Stimulated activated naive B cell treated with anti-CD40 and anti-IgM and Interleukin-4, amounts not matched to agents 10 μg/mL and 1 μg/mL and 100 μg/mL, for 72 hours (primary cell): ENCODE measurements at regions not wholly inside any gene's neighbourhood (a gene's known extent, or its start where the extent isn't known, plus 50 kb on each side); places are given as distances from the start of the nearest gene placed in this dataset.
A peak's percentile ranks its signal among the peaks of the same experiment; 100 is the strongest.
"Not testable (repeated sequence)": the region's sequence is repeated elsewhere in the genome, so short reads cannot be mapped to it uniquely, and the experiment has no call there.

ENCODE experiments used
- ATAC-seq, 2 donors: fragments of 150-1000 bp; cut with Tn5 transposase; replicated peaks; 2 replicates each; pipeline ENCODE4 v1.10.0; 2021; ENCODE audit warnings: moderate library complexity in 1 of 2
- DNase-seq: peaks from one replicate; pipeline ENCODE4 v3.0.0; 2021
- H3K27ac Mint-ChIP-seq: one replicate; pipeline ENCODE4 v1.8.0; 2022; ENCODE audit warnings: mild to moderate bottlenecking, mixed read lengths
- H3K27me3 Mint-ChIP-seq, 2 donors: one replicate each; pipeline ENCODE4 v1.8.0; 2022; ENCODE audit warnings: mixed read lengths in 2 of 2
- H3K36me3 Mint-ChIP-seq, 2 donors: one replicate each; pipeline ENCODE4 v1.8.0; 2022; ENCODE audit warnings: mixed read lengths in 2 of 2, mild to moderate bottlenecking in 1 of 2
- H3K4me1 Mint-ChIP-seq, 2 donors: one replicate each; pipeline ENCODE4 v1.8.0; 2022; ENCODE audit warnings: mixed read lengths in 2 of 2, mild to moderate bottlenecking in 1 of 2
- H3K4me3 Mint-ChIP-seq, 2 donors: one replicate each; pipeline ENCODE4 v1.8.0; 2022; ENCODE audit warnings: mild to moderate bottlenecking in 2 of 2, mixed read lengths in 2 of 2, moderate library complexity in 1 of 2
- H3K9me3 Mint-ChIP-seq, 2 donors: one replicate each; pipeline ENCODE4 v1.8.0; 2022; ENCODE audit warnings: mixed read lengths in 2 of 2, mild to moderate bottlenecking in 1 of 2

DNA sequence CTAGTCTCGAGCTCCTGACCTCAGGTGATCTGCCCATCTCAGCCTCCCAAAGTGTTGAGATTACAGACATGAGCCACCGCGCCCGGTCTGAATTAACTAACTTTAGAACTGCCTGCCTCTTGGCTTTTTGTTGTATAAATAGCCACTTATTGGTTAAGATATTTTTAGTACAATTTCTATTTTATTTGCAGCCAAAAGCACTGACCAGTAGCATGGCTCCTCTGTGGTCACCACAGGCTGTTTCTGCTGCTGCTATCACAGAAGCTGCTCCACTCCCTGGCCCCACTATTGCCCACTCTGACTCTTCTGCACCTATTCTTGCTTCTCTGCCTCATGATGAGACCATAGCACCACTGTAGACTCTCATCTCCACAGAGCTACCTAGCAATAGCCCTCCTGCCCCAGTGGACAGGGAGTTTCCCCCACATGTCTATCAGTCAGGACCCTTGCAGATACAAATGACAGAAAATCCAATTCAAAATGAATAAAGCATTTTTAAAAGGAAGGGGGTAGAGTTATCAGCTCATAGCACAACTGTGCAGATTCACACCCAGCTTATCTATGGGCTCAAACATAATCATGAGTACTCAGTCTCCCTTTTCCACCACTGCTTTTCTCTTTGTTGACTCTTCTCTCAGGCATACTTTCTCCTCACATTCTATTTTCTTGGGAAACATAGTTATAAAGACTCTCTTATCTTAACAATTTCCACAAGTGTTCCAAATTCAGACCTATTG is 151.8 kb upstream of the EPB41L4A start:
- ATAC-seq (no peak), DNase-seq (no peak)
- Mint-ChIP-seq H3K27ac (no peak overlapping the region), H3K4me1 (no peaks in the 10 kb centered on the region), H3K9me3 (peaks cover 0 to 1% of the 10 kb centered on the region in 2 donors), H3K36me3 (peaks cover 0 to 1% of the 10 kb centered on the region in 2 donors), H3K4me3 (no peak overlapping the region), H3K27me3 (peaks cover 20 to 39% of the 10 kb centered on the region in 2 donors)

- H3K27me3 Mint-ChIP-seq, result peaks cover 14 to 31% of the 10 kb centered on the region in 2 donors
- DNase-seq (no peak), ATAC-seq (no peak)
- H3K27ac Mint-ChIP-seq, result no peak overlapping the region
- H3K9me3 Mint-ChIP-seq, result no peaks in the 10 kb centered on the region
- H3K36me3 Mint-ChIP-seq, result no peaks in the 10 kb centered on the region
- no peak overlapping the region for H3K4me3 Mint-ChIP-seq
- H3K4me1 Mint-ChIP-seq, result no peaks in the 10 kb centered on the region
Observed at GRCh38 chr5:112573441-112573840, 154.4 kb upstream of the EPB41L4A start.

DNA sequence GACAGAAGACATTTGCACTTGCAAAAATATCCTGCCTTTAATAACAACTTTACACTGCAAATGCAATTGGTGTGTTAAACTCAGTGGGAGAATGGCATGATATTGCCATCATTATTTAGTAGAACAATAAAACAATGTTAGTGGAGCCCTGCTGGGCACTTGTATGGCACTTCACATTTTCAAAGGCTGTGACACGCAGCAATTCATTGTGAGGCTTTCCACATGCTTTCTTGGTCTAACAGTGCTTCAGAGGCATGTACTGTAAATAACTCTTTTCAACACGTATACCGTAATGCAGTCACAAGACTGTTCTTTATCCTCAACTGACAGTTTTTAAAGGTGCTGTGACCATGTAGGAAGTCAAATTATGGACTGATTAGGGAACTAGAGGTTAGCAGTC is 155.5 kb upstream of the EPB41L4A start:
- H3K9me3 Mint-ChIP-seq, result no peaks in the 10 kb centered on the region
- H3K27ac Mint-ChIP-seq, result no peak overlapping the region
- no peak overlapping the region for H3K4me3 Mint-ChIP-seq
- H3K27me3 Mint-ChIP-seq, result peaks cover 11 to 30% of the 10 kb centered on the region in 2 donors
- no peaks in the 10 kb centered on the region for H3K4me1 Mint-ChIP-seq
- DNase-seq, result no peak
- no peaks in the 10 kb centered on the region for H3K36me3 Mint-ChIP-seq
- ATAC-seq, result no peak

DNA sequence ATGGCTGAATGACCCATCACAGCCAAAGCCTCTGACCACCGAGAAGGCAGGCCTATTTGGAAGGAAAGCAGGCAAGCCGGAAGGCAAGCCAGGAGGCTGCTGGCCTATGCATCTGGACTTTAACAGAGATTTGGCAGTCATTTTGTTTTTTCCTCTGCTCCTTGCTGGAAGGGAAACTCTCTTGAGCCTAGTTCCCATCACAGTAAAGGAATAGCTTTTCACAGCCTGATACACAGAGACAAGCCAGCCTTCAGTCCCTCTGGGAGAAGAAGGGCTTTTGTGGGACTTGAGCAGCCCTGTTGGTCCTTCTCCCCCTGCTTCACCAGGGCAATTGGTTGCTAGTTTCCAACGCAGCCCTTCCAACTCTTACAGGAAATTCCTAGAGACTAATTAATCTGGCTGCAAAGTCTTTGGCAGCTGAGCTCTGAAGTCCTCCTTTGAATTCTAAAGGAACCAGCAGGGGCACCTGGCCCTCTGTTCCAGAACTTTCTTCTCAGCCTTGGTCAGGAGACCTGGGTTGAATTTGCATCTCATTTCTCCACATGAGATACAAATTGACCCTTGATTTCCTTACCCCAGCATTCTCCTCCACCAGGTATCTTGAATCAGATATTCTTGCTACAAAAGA is 157.3 kb upstream of the EPB41L4A start:
- no peak overlapping the region for H3K27ac Mint-ChIP-seq
- H3K27me3 Mint-ChIP-seq, result peaks cover 4 to 30% of the 10 kb centered on the region in 2 donors
- no peaks in the 10 kb centered on the region for H3K9me3 Mint-ChIP-seq

DNA sequence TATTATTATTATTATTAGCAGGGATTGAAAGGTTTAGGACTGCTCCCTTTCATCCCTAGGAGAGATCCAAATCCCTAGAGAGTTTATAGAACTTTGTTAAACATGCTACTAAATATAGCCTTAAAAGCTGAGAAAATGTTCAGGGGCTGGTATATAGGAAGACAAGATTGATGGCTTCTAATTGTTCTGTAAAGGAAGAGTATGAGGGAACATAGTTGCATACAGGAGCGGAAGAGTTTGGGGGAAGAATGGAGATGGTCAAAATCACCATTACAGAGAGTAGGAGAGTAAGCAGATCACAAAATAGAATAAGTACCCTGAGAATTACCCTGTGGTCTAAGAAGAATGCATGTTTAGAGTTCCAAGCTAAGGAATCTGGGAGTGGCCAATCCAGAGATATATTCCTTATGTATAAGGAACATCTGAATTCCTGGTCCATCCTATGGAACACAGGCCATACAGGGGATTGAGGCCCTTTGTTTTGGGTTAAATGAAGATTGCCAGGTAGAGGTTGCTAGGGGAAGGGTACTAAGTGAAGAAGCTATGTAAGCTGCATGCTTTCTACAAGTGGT is 158.0 kb upstream of the APC start:
- H3K27me3 Mint-ChIP-seq, result peaks cover 0 to 8% of the 10 kb centered on the region in 2 donors
- no peak for DNase-seq
- H3K36me3 Mint-ChIP-seq, result no peaks in the 10 kb centered on the region
- H3K4me3 Mint-ChIP-seq, result no peak overlapping the region
- H3K27ac Mint-ChIP-seq, result no peak overlapping the region
- ATAC-seq, result no peak
- no peaks in the 10 kb centered on the region for H3K9me3 Mint-ChIP-seq
- no peaks in the 10 kb centered on the region for H3K4me1 Mint-ChIP-seq

More for the DNA sequence above, 157.3 kb upstream of the EPB41L4A start:
- Mint-ChIP-seq H3K4me1 (no peaks in the 10 kb centered on the region), H3K36me3 (no peaks in the 10 kb centered on the region), H3K4me3 (no peak overlapping the region)
- no peak for DNase-seq
- no peak for ATAC-seq

- Mint-ChIP-seq H3K27me3 (peaks cover 16 to 24% of the 10 kb centered on the region in 2 donors), H3K4me3 (no peak overlapping the region), H3K36me3 (no peaks in the 10 kb centered on the region), H3K4me1 (peaks cover 7 to 9% of the 10 kb centered on the region in 2 donors), H3K27ac (no peak overlapping the region), H3K9me3 (peaks cover 0 to 1% of the 10 kb centered on the region in 2 donors)
- no peak for ATAC-seq
- DNase-seq, result no peak
Observed at GRCh38 chr5:112581811-112582320, 155.8 kb upstream of the APC start.

- Mint-ChIP-seq H3K27me3 (peaks cover 21 to 26% of the 10 kb centered on the region in 2 donors), H3K36me3 (no peaks in the 10 kb centered on the region), H3K4me3 (no peak overlapping the region), H3K4me1 (peaks cover 9 to 11% of the 10 kb centered on the region in 2 donors), H3K27ac (no peak overlapping the region), H3K9me3 (peaks cover 0 to 1% of the 10 kb centered on the region in 2 donors)
- DNase-seq, result no peak
- no peak for ATAC-seq
Observed at GRCh38 chr5:112583166-112583565, 154.5 kb upstream of the APC start.

DNA sequence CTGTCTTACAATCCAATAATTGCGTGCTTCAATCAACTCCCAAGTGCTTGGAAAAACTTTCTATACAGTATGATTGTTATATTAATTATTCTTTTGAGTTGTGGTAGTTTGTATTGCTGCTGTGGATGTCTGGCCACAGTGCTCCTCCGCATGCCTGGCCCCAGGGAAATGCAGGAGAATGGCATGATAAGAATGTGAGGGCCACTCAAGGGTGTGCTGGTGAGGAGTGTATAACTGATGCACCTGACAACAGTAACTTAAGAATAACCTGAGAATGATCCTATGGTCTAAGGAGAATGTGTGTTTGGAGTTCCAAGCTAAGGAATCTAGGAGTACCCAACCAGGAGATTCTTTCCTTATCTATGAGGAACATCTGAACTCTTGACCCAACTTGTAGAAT is 152.9 kb upstream of the APC start:
- DNase-seq (no peak), ATAC-seq (no peak)
- Mint-ChIP-seq H3K36me3 (no peaks in the 10 kb centered on the region), H3K27me3 (peaks cover 25 to 26% of the 10 kb centered on the region in 2 donors), H3K9me3 (peaks cover 0 to 1% of the 10 kb centered on the region in 2 donors), H3K4me1 (peaks cover 13 to 16% of the 10 kb centered on the region in 2 donors), H3K4me3 (no peak overlapping the region), H3K27ac (no peak overlapping the region)

GRCh38 chr5:112586596-112587062 is 151.1 kb upstream of the APC start:
- Mint-ChIP-seq H3K4me1 (peaks cover 20 to 23% of the 10 kb centered on the region in 2 donors), H3K4me3 (peak overlapping the region in 1 of 2 donors; percentile 72), H3K9me3 (peaks cover 0 to 1% of the 10 kb centered on the region in 2 donors), H3K27ac (no peak overlapping the region), H3K27me3 (peaks cover 25 to 26% of the 10 kb centered on the region in 2 donors), H3K36me3 (no peaks in the 10 kb centered on the region)
- DNase-seq (peak; percentile 59), ATAC-seq (peak; percentile 87 to 97)

GRCh38 chr5:112590858-112591257 is 146.8 kb upstream of the APC start:
- peaks cover 18 to 21% of the 10 kb centered on the region in 2 donors for H3K27me3 Mint-ChIP-seq
- H3K36me3 Mint-ChIP-seq, H3K4me3 Mint-ChIP-seq, H3K9me3 Mint-ChIP-seq, ATAC-seq, DNase-seq, H3K27ac Mint-ChIP-seq: not testable (repeated sequence)
- H3K4me1 Mint-ChIP-seq, result peaks cover 20 to 26% of the 10 kb centered on the region in 2 donors

- no peak overlapping the region for H3K4me3 Mint-ChIP-seq
- peaks cover 0 to 12% of the 10 kb centered on the region in 2 donors for H3K27me3 Mint-ChIP-seq
- no peak overlapping the region for H3K27ac Mint-ChIP-seq
- no peaks in the 10 kb centered on the region for H3K9me3 Mint-ChIP-seq
- no peaks in the 10 kb centered on the region for H3K36me3 Mint-ChIP-seq
- ATAC-seq (no peak), DNase-seq (no peak)
- H3K4me1 Mint-ChIP-seq, result peaks cover 12 to 15% of the 10 kb centered on the region in 2 donors
Observed at GRCh38 chr5:112594095-112594850, 143.4 kb upstream of the APC start.

DNA sequence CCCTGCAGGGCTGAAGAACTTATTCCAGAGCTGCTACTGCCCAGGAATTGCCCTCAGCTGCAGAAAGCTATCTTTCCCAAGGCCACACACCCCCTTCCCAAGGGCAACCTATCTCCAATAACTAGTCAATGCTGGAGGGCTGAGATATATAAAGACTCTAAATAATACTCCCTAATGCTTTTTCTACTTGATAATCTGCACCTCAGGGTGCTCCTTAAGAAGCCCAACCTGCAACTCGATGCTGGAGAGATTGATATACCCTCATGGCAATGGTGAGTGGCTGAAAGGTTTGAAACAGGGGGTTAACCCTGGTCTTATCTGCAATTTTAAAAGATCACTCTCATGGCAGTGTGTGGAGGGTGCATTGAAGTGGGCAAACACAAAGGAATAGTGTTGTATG is 142.7 kb upstream of the APC start:
- Mint-ChIP-seq H3K27ac (no peak overlapping the region), H3K4me3 (no peak overlapping the region), H3K36me3 (no peaks in the 10 kb centered on the region), H3K9me3 (no peaks in the 10 kb centered on the region), H3K4me1 (peaks cover 6 to 12% of the 10 kb centered on the region in 2 donors), H3K27me3 (peaks cover 0 to 12% of the 10 kb centered on the region in 2 donors)
- DNase-seq (no peak), ATAC-seq (no peak)

DNA sequence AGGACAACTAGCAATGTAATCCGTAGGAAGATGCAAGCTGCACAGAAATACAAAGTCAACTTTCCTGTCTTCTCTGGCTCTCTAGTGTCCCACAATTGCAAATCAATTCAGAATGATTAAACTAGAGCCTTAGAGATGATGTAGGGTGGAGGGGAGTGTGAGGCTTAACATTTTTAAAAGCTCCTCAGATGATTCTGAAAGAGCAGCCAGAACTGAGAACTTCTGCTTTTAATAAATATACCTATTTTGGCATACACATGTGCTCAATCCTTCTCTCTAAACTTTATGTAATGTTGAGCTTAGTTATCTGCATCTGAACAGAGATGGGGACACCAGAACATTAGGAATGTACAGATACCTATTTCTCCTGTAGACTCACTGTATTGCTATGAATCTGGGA is 139.9 kb upstream of the APC start:
- Mint-ChIP-seq H3K4me3 (no peak overlapping the region), H3K4me1 (peaks cover 0 to 7% of the 10 kb centered on the region in 2 donors), H3K36me3 (no peaks in the 10 kb centered on the region), H3K9me3 (no peaks in the 10 kb centered on the region), H3K27ac (no peak overlapping the region), H3K27me3 (peaks cover 0 to 16% of the 10 kb centered on the region in 2 donors)
- ATAC-seq (no peak), DNase-seq (no peak)

GRCh38 chr5:112600510-112600909 is 137.2 kb upstream of the APC start:
- H3K27me3 Mint-ChIP-seq, result peaks cover 0 to 13% of the 10 kb centered on the region in 2 donors
- H3K36me3 Mint-ChIP-seq, H3K27ac Mint-ChIP-seq, DNase-seq, ATAC-seq, H3K9me3 Mint-ChIP-seq, H3K4me1 Mint-ChIP-seq, H3K4me3 Mint-ChIP-seq: not testable (repeated sequence)
